ENCODE measurements at regions not wholly inside any gene's neighbourhood (a gene's known extent, or its start where the extent isn't known, plus 50 kb on each side); places are given as distances from the start of the nearest gene placed in this dataset.

DNA sequence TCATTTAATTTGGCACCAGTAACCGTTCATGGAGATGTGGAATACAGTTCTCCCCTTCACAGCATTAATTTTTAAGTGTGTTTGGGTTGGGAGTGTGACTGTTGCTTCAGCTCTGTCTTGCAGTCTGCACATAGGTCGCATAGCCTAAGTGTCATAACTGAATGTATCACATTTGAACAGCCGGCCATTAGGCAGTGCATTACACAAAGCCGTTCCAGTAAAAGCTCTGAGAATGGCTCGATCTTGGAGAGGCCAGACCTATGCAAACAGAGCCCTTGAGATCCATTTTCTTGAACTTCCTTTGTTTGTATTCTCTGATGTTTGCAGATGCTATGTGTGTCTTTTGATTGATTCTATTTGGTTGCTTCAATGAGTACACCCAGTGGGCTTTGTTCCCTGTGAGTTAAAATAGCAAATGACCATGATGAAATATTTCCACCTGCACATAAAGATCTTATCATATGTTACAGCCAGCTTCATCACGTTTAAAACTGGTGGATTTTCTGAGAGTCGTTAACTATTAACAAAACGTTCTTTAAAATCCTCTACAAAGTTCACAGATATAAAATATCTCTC is 1104.9 kb upstream of the SLC10A2 start:
- in situ Hi-C loops (cut with HindIII; ENCODE audit: low pct_ligation_motif_present, low sequenced_read_pairs) = no loop called here
- no peak overlapping the region for H3K4me3 ChIP-seq (ENCODE audit: low read depth, low read length)
- no peaks in the 10 kb centered on the region for H3K36me3 ChIP-seq (replicated peaks)
- TF ChIP-seq, protein P1, sequence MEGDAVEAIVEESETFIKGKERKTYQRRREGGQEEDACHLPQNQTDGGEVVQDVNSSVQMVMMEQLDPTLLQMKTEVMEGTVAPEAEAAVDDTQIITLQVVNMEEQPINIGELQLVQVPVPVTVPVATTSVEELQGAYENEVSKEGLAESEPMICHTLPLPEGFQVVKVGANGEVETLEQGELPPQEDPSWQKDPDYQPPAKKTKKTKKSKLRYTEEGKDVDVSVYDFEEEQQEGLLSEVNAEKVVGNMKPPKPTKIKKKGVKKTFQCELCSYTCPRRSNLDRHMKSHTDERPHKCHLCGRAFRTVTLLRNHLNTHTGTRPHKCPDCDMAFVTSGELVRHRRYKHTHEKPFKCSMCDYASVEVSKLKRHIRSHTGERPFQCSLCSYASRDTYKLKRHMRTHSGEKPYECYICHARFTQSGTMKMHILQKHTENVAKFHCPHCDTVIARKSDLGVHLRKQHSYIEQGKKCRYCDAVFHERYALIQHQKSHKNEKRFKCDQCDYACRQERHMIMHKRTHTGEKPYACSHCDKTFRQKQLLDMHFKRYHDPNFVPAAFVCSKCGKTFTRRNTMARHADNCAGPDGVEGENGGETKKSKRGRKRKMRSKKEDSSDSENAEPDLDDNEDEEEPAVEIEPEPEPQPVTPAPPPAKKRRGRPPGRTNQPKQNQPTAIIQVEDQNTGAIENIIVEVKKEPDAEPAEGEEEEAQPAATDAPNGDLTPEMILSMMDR (IDR thresholded peaks at IDR 0.05; ENCODE audit: low read depth, low read length, missing control alignments) = no peak
- no peaks in the 10 kb centered on the region for H3K27me3 ChIP-seq (replicated peaks)
- no peak overlapping the region for H3K27ac ChIP-seq
- DNase-seq = no peak

DNA sequence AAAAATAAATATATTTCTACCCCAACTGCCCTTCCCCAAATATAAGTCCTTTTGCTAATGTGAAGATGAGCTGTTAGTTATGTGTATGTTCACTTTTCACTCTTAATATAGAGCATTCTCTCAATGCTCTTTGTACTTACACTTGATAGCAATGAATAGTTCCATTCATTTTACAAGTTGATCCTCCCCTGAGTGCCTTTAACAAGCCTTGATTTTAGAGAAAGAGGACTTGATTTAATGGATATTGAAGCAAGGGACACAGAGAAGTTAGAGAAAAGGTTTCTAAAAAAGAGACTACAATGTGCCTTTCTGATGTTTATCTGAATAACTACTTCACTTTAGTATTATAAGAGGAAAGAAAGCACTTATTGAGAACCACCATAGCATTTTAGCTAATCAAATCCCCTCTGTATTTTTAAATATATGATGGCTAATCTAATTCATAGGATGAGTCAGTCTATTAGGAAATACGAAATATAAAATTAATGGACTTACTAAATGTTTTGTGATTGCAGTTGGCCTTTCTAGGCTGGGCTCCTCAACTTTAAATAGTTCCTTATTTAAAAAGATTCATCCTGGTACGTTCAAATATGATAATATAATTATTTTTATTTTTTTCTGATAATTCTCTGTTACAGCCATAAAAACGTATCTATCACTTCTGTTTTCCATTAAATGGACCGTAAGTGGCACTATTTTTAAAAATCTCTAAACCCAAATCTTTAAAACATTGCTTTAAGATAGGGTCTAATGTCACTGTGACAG is 1097.8 kb upstream of the SLC10A2 start:
- TF ChIP-seq, protein P1 (IDR thresholded peaks at IDR 0.05; ENCODE audit: low read depth, low read length, missing control alignments) = no peak
- no peaks in the 10 kb centered on the region for H3K27me3 ChIP-seq (replicated peaks)
- H3K36me3 ChIP-seq (replicated peaks) = no peaks in the 10 kb centered on the region
- H3K4me3 ChIP-seq (ENCODE audit: low read depth, low read length) = no peak overlapping the region
- in situ Hi-C loops (cut with HindIII; ENCODE audit: low pct_ligation_motif_present, low sequenced_read_pairs) = no loop called here
- H3K27ac ChIP-seq = no peak overlapping the region
- no peak for DNase-seq

DNA sequence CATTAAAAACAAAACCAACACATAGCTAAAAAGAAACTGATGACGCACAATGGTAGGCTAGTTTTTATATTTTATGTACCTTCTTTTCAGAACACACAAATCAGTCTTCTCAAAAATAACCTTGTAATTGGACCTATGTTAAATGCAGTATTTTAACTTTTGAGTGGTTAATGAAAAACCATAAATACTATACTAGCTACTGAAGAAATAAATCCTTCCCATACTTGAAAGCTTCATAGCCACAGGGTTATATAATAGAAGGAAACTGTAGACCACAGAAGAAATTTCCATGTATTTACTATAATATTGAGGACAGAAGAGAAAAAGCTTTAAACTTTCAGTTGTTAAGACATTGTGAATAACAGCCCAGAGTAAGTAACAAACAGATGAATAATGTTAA is 1094.3 kb upstream of the SLC10A2 start:
- in situ Hi-C loops (cut with HindIII; ENCODE audit: low pct_ligation_motif_present, low sequenced_read_pairs) = no loop called here
- Histone ChIP-seq H3K36me3 (replicated peaks) (no peaks in the 10 kb centered on the region), H3K4me3 (ENCODE audit: low read depth, low read length) (no peak overlapping the region), H3K27ac (no peak overlapping the region), H3K27me3 (replicated peaks) (no peaks in the 10 kb centered on the region)
- DNase-seq = no peak
- TF ChIP-seq, protein P1 (IDR thresholded peaks at IDR 0.05; ENCODE audit: low read depth, low read length, missing control alignments) = no peak

DNA sequence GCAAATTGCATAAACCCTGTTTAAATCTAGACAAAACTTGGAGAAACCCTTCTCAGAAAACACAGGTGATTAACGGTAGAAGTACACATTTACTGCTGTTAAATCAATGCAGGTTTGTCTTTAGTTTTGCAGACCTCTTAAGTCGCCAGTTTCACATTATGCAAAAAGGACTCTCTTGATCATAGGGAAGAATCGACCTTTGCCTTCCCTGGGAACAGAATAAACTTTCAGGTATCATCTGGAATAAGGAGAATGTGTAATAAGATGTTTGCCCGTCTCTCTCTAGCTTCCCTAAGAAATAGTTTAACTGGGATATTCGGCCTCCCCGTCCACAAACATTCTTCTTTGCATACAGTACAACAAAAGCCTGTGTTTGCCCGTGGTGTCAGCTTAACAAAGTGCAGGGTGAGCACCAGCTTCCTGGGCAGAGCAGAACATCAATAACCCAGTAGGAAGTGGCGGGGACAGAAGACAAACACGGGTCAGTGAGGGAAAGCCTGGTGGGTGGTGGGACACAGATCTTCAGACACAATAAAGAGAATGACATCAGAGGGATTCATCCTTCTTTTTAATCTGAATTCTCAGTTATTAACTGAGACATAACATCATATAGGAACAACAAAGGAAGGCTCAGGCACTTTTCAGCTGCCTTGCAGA is 1077.7 kb upstream of the SLC10A2 start:
- no peak for DNase-seq
- no peaks in the 10 kb centered on the region for H3K27me3 ChIP-seq (replicated peaks)
- TF ChIP-seq, protein P1 (IDR thresholded peaks at IDR 0.05; ENCODE audit: low read depth, low read length, missing control alignments) = no peak

DNA sequence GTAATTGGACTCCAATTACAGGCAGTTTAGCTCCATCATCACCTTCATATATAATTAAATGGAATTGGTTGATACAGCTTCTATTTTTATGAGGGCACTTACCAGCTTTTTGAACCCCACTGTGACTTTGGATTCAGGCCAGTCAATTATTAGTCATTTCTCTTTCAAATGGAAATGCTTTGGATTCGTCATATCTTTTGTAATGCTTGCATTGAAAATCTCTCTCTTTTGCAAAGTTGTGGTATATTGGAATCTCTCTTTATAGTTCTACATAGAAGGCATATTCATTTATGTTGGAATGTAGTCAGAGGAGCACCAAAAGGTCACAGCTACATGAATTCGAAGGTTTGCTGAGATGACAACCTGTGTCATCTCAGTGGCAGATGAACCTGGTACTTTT is 1074.3 kb upstream of the SLC10A2 start:
- TF ChIP-seq, protein P1 (IDR thresholded peaks at IDR 0.05; ENCODE audit: low read depth, low read length, missing control alignments) = no peak
- Histone ChIP-seq H3K36me3 (replicated peaks) (no peaks in the 10 kb centered on the region), H3K27ac (no peak overlapping the region), H3K4me3 (ENCODE audit: low read depth, low read length) (no peak overlapping the region), H3K27me3 (replicated peaks) (no peaks in the 10 kb centered on the region)
- in situ Hi-C loops (cut with HindIII; ENCODE audit: low pct_ligation_motif_present, low sequenced_read_pairs) = no loop called here
- peak; percentile 68 for DNase-seq

More for the DNA sequence above, 1077.7 kb upstream of the SLC10A2 start:
- H3K27ac ChIP-seq = no peak overlapping the region
- in situ Hi-C loops (cut with HindIII; ENCODE audit: low pct_ligation_motif_present, low sequenced_read_pairs) = no loop called here
- no peak overlapping the region for H3K4me3 ChIP-seq (ENCODE audit: low read depth, low read length)
- H3K36me3 ChIP-seq (replicated peaks) = no peaks in the 10 kb centered on the region

All from brain microvascular endothelial cell (primary cell).